SK-N-SH treated with all-trans-retinoic acid at 6 μM for 48 hours (cell line): ENCODE measurements at regions not wholly inside any gene's neighbourhood (a gene's known extent, or its start where the extent isn't known, plus 50 kb on each side); places are given as distances from the start of the nearest gene placed in this dataset.

ENCODE experiments used
- ARNTL ChIP-seq: fragments of 450-650 bp; formaldehyde crosslinking; IDR thresholded peaks from 2 replicates; pipeline ENCODE4 v1.5.0; 2020; ENCODE audit warnings: low read depth, mild to moderate bottlenecking, moderate library complexity, borderline replicate concordance
- ESRRG ChIP-seq: fragments of 250-450 bp; sonication (Bioruptor Pico); IDR thresholded peaks from 2 replicates; pipeline ENCODE4 v1.6.1; 2021; ENCODE audit warnings: mild to moderate bottlenecking
- GLIS3 ChIP-seq: fragments of 250-450 bp; sonication (Bioruptor Pico); IDR thresholded peaks from 2 replicates; pipeline ENCODE4 v1.5.0; 2020; ENCODE audit warnings: mild to moderate bottlenecking, moderate library complexity
- OSR1 ChIP-seq: fragments of 250-450 bp; sonication (Bioruptor Pico); IDR thresholded peaks from 2 replicates; pipeline ENCODE4 v1.8.0; 2022; ENCODE audit warnings: moderate library complexity, mild to moderate bottlenecking, inconsistent platforms
- RARB ChIP-seq: fragments of 250-450 bp; sonication (Bioruptor Pico); IDR thresholded peaks from 2 replicates; pipeline ENCODE4 v1.8.0; 2021; ENCODE audit warnings: mild to moderate bottlenecking, moderate library complexity
- TCF4 ChIP-seq: fragments of 250-450 bp; sonication (Bioruptor Pico); IDR thresholded peaks from 2 replicates; pipeline ENCODE4 v1.8.0; 2021; ENCODE audit warnings: mild to moderate bottlenecking, moderate library complexity, borderline replicate concordance
- TOX ChIP-seq: fragments of 250-450 bp; sonication (Bioruptor Pico); IDR thresholded peaks from 2 replicates; pipeline ENCODE4 v1.8.0; 2021; ENCODE audit warnings: mild to moderate bottlenecking, moderate library complexity, borderline replicate concordance
- ZC3H10 ChIP-seq: fragments of 250-450 bp; sonication (Bioruptor Pico); IDR thresholded peaks from 2 replicates; pipeline ENCODE4 v1.5.1; 2021; ENCODE audit warnings: mild to moderate bottlenecking, moderate library complexity
- ZFP30 ChIP-seq: fragments of 450-650 bp; formaldehyde crosslinking; IDR thresholded peaks from 2 replicates; pipeline ENCODE4 v1.5.0; 2022; ENCODE audit warnings: mild to moderate bottlenecking, moderate library complexity
- ZNF8 ChIP-seq: fragments of 450-650 bp; formaldehyde crosslinking; IDR thresholded peaks from 2 replicates; pipeline ENCODE4 v1.5.0; 2020; ENCODE audit warnings: mild to moderate bottlenecking, moderate library complexity
- TF ChIP-seq, protein P1 (sequence below): fragments of 250-450 bp; sonication (Bioruptor Pico); IDR thresholded peaks from 2 replicates; pipeline ENCODE4 v1.8.0; 2021; ENCODE audit warnings: low read depth, mild to moderate bottlenecking, moderate library complexity, borderline replicate concordance
- TF ChIP-seq, protein P2 (sequence below): fragments of 250-450 bp; sonication (Bioruptor Pico); IDR thresholded peaks from 2 replicates; pipeline ENCODE4 v1.8.0; 2020; ENCODE audit warnings: mild to moderate bottlenecking, moderate library complexity, borderline replicate concordance
- TF ChIP-seq, protein P3 (sequence below): fragments of 250-450 bp; sonication (Bioruptor Pico); IDR thresholded peaks from 2 replicates; pipeline ENCODE4 v1.5.1; 2020; ENCODE audit warnings: low read depth, mild to moderate bottlenecking, moderate library complexity

DNA sequence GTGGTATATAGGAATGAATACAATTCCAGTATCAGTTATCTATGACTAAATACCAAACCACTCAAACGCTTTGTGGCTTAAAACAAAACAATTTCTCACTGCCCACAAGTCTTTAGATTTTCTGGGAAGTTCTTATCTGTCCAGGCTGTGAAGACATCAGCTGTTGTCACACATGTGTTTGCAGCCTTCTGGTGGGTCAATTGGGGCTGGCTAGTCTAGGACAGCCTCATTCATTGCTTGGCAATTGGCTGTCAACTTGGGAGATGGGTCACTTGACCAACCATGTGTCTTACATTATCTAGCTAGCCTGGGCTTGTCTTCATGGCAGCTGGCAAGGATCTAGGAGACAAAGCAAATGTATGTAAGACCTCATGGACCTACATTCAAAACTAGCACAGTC lies 53.8 kb upstream of the PAPPA start:
- TF ChIP-seq, protein P1, sequence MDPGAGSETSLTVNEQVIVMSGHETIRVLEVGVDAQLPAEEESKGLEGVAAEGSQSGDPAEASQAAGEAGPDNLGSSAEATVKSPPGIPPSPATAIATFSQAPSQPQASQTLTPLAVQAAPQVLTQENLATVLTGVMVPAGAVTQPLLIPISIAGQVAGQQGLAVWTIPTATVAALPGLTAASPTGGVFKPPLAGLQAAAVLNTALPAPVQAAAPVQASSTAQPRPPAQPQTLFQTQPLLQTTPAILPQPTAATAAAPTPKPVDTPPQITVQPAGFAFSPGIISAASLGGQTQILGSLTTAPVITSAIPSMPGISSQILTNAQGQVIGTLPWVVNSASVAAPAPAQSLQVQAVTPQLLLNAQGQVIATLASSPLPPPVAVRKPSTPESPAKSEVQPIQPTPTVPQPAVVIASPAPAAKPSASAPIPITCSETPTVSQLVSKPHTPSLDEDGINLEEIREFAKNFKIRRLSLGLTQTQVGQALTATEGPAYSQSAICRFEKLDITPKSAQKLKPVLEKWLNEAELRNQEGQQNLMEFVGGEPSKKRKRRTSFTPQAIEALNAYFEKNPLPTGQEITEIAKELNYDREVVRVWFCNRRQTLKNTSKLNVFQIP: no peak
- TF ChIP-seq, protein P2, sequence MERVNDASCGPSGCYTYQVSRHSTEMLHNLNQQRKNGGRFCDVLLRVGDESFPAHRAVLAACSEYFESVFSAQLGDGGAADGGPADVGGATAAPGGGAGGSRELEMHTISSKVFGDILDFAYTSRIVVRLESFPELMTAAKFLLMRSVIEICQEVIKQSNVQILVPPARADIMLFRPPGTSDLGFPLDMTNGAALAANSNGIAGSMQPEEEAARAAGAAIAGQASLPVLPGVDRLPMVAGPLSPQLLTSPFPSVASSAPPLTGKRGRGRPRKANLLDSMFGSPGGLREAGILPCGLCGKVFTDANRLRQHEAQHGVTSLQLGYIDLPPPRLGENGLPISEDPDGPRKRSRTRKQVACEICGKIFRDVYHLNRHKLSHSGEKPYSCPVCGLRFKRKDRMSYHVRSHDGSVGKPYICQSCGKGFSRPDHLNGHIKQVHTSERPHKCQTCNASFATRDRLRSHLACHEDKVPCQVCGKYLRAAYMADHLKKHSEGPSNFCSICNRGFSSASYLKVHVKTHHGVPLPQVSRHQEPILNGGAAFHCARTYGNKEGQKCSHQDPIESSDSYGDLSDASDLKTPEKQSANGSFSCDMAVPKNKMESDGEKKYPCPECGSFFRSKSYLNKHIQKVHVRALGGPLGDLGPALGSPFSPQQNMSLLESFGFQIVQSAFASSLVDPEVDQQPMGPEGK (CRISPR knock-in tag): no peak
- TF ChIP-seq RARB (CRISPR knock-in tag) (no peak), ARNTL (no peak), ZFP30 (no peak), OSR1 (CRISPR knock-in tag) (no peak), ZC3H10 (no peak), ZNF8 (CRISPR knock-in tag) (no peak), ESRRG (no peak), TCF4 (CRISPR knock-in tag) (no peak), TOX (CRISPR knock-in tag) (no peak), GLIS3 (no peak)
- TF ChIP-seq, protein P3, sequence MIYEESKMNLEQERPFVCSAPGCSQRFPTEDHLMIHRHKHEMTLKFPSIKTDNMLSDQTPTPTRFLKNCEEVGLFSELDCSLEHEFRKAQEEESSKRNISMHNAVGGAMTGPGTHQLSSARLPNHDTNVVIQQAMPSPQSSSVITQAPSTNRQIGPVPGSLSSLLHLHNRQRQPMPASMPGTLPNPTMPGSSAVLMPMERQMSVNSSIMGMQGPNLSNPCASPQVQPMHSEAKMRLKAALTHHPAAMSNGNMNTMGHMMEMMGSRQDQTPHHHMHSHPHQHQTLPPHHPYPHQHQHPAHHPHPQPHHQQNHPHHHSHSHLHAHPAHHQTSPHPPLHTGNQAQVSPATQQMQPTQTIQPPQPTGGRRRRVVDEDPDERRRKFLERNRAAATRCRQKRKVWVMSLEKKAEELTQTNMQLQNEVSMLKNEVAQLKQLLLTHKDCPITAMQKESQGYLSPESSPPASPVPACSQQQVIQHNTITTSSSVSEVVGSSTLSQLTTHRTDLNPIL (CRISPR knock-in tag): no peak
